Neural cell (in vitro differentiated cells): ENCODE measurements at regions not wholly inside any gene's neighbourhood (a gene's known extent, or its start where the extent isn't known, plus 50 kb on each side); places are given as distances from the start of the nearest gene placed in this dataset.

Source experiments
- H2AFZ ChIP-seq: fragments of 200-600, 300-800 bp; sonication (generic), shearing (Covaris generic); 2 replicates; pipeline ENCODE4 v1.6.0; 2014; ENCODE audit warnings: low read depth, mild to moderate bottlenecking, antibody characterized with exemption, low read length, moderate library complexity
- H3F3A ChIP-seq: fragments of 200-600 bp; shearing (Covaris generic); 2 replicates; pipeline ENCODE4 v1.6.1; 2016; ENCODE audit warnings: mild to moderate bottlenecking, moderate library complexity, mixed read lengths, antibody characterized with exemption, low read length; ENCODE audit not compliant: insufficient read depth, poor library complexity, severe bottlenecking
- H3K27ac ChIP-seq: fragments of 200-600, 300-800 bp; sonication (generic), shearing (Covaris generic); 2 replicates; pipeline ENCODE4 v1.5.1; 2014; ENCODE audit warnings: mild to moderate bottlenecking, low read length, moderate library complexity
- H3K27me3 ChIP-seq: fragments of 300-800, 200-600 bp; sonication (generic), shearing (Covaris generic); 2 replicates; pipeline ENCODE4 v1.6.0; 2014; ENCODE audit warnings: mild to moderate bottlenecking, low read depth, low read length, moderate library complexity; ENCODE audit not compliant: insufficient read depth
- H3K36me3 ChIP-seq: fragments of 300-800, 200-600 bp; sonication (generic), shearing (Covaris generic); 2 replicates; pipeline ENCODE4 v1.5.1; 2014; ENCODE audit warnings: mild to moderate bottlenecking, antibody characterized with exemption, low read length, moderate library complexity; ENCODE audit not compliant: insufficient read depth
- H3K4me2 ChIP-seq: fragments of 300-800, 200-600 bp; sonication (generic), shearing (Covaris generic); 2 replicates; pipeline ENCODE4 v1.6.0; 2014; ENCODE audit warnings: mild to moderate bottlenecking, low read length
- H3K4me3 ChIP-seq: fragments of 300-800, 200-600 bp; sonication (generic), shearing (Covaris generic); 2 replicates; pipeline ENCODE4 v1.5.1; 2014; ENCODE audit warnings: mild to moderate bottlenecking, low read length, moderate library complexity
- H3K79me2 ChIP-seq: fragments of 200-600 bp; shearing (Covaris generic); replicated peaks from 2 replicates; pipeline ENCODE4 v1.6.0; 2014; ENCODE audit warnings: mild to moderate bottlenecking, low read length, moderate library complexity; ENCODE audit not compliant: insufficient read depth
- H3K9ac ChIP-seq: fragments of 300-800, 200-600 bp; sonication (generic), shearing (Covaris generic); 2 replicates; pipeline ENCODE4 v1.6.1; 2016; ENCODE audit warnings: mild to moderate bottlenecking, low read length, mixed read lengths
- H3K9me2 ChIP-seq: fragments of 200-600 bp; shearing (Covaris generic); 2 replicates; pipeline ENCODE4 v1.6.1; 2016; ENCODE audit warnings: mild to moderate bottlenecking, low read length, mixed read lengths; ENCODE audit not compliant: insufficient read depth
- H3K9me3 ChIP-seq: fragments of 200-600, 300-800 bp; sonication (generic), shearing (Covaris generic); 2 replicates; pipeline ENCODE4 v1.6.1; 2016; ENCODE audit warnings: mild to moderate bottlenecking, mixed run types, low read length, moderate library complexity, mixed read lengths
- H4K20me1 ChIP-seq: fragments of 200-600 bp; shearing (Covaris generic); 2 replicates; pipeline ENCODE4 v1.6.1; 2016; ENCODE audit warnings: mild to moderate bottlenecking, mixed run types; ENCODE audit not compliant: insufficient read depth
- CTCF ChIP-seq: fragments of 450-650 bp; IDR thresholded peaks from 2 replicates; pipeline ENCODE4 v1.5.1; 2014; ENCODE audit warnings: antibody characterized with exemption, mild to moderate bottlenecking, moderate library complexity; ENCODE audit not compliant: poor library complexity, severe bottlenecking
- EP300 ChIP-seq: fragments of 450-650 bp; conservative IDR thresholded peaks from 2 replicates; pipeline ENCODE4 v1.6.1; 2014; ENCODE audit warnings: antibody characterized with exemption, mild to moderate bottlenecking, moderate library complexity; ENCODE audit not compliant: poor library complexity, severe bottlenecking
- EZH2 ChIP-seq: fragments of 200-600, 300-800 bp; shearing (Covaris generic), sonication (generic); IDR thresholded peaks from 2 replicates; pipeline ENCODE4 v1.6.1; 2014; ENCODE audit warnings: antibody characterized with exemption, low read length, borderline replicate concordance, mild to moderate bottlenecking; ENCODE audit not compliant: insufficient read depth, poor library complexity, severe bottlenecking
- MXI1 ChIP-seq: fragments of 450-650 bp; conservative IDR thresholded peaks from 2 replicates; pipeline ENCODE4 v1.6.1; 2014; ENCODE audit warnings: antibody characterized with exemption, mild to moderate bottlenecking; ENCODE audit not compliant: poor library complexity, severe bottlenecking
- POLR2AphosphoS5 ChIP-seq: IDR thresholded peaks from 2 replicates; pipeline ENCODE4 v1.6.1; 2012
- RAD21 ChIP-seq: fragments of 450-650 bp; conservative IDR thresholded peaks from 2 replicates; pipeline ENCODE4 v1.6.1; 2014; ENCODE audit warnings: antibody characterized with exemption, mild to moderate bottlenecking, moderate library complexity
- SMC3 ChIP-seq: fragments of 450-650 bp; conservative IDR thresholded peaks from 2 replicates; pipeline ENCODE4 v1.6.1; 2014; ENCODE audit warnings: antibody characterized with exemption, mild to moderate bottlenecking, moderate library complexity; ENCODE audit not compliant: poor library complexity
- TAF1 ChIP-seq: IDR thresholded peaks from 2 replicates; pipeline ENCODE4 v1.6.1; 2012; ENCODE audit warnings: low read depth
- TF ChIP-seq, protein P1 (sequence below): IDR thresholded peaks from 2 replicates; pipeline ENCODE4 v1.6.1; 2012; ENCODE audit warnings: borderline replicate concordance

DNA sequence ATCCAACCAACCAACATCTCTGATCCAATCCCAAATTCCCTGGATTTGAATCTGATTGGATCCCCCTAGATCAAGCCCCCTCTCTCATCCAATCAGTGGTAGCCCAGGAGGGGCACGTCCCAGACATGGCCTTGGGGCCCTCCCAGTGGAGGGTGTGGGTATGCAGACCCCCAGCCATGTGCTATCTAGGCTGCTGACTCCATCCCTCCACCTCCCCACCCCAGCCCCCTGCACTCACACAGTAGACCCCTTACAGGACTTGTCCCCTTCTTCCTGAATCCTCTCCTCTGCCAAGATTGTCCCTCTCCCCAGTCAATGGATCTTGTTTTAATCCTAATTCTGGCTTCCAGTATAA lies 153.4 kb downstream of the OAT start:
- H3K27me3 ChIP-seq: no peaks in the 10 kb centered on the region
- H2AFZ ChIP-seq: no peak overlapping the region
- H3K79me2 ChIP-seq: no peaks in the 10 kb centered on the region
- H3K9me2 ChIP-seq: no peaks in the 10 kb centered on the region
- no peaks in the 10 kb centered on the region for H3K9me3 ChIP-seq
- H3K36me3 ChIP-seq: no peaks in the 10 kb centered on the region
- TF ChIP-seq SMC3 (no peak), EZH2 (no peak), MXI1 (no peak), RAD21 (no peak), EP300 (no peak), CTCF (no peak), TAF1 (no peak), POLR2AphosphoS5 (no peak)
- TF ChIP-seq, protein P1, sequence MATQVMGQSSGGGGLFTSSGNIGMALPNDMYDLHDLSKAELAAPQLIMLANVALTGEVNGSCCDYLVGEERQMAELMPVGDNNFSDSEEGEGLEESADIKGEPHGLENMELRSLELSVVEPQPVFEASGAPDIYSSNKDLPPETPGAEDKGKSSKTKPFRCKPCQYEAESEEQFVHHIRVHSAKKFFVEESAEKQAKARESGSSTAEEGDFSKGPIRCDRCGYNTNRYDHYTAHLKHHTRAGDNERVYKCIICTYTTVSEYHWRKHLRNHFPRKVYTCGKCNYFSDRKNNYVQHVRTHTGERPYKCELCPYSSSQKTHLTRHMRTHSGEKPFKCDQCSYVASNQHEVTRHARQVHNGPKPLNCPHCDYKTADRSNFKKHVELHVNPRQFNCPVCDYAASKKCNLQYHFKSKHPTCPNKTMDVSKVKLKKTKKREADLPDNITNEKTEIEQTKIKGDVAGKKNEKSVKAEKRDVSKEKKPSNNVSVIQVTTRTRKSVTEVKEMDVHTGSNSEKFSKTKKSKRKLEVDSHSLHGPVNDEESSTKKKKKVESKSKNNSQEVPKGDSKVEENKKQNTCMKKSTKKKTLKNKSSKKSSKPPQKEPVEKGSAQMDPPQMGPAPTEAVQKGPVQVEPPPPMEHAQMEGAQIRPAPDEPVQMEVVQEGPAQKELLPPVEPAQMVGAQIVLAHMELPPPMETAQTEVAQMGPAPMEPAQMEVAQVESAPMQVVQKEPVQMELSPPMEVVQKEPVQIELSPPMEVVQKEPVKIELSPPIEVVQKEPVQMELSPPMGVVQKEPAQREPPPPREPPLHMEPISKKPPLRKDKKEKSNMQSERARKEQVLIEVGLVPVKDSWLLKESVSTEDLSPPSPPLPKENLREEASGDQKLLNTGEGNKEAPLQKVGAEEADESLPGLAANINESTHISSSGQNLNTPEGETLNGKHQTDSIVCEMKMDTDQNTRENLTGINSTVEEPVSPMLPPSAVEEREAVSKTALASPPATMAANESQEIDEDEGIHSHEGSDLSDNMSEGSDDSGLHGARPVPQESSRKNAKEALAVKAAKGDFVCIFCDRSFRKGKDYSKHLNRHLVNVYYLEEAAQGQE: no peak
- no peak overlapping the region for H3K27ac ChIP-seq
- no peak overlapping the region for H3K4me2 ChIP-seq
- no peak overlapping the region for H3K4me3 ChIP-seq
- no peaks in the 10 kb centered on the region for H3F3A ChIP-seq
- no peaks in the 10 kb centered on the region for H4K20me1 ChIP-seq
- H3K9ac ChIP-seq: no peak overlapping the region

DNA sequence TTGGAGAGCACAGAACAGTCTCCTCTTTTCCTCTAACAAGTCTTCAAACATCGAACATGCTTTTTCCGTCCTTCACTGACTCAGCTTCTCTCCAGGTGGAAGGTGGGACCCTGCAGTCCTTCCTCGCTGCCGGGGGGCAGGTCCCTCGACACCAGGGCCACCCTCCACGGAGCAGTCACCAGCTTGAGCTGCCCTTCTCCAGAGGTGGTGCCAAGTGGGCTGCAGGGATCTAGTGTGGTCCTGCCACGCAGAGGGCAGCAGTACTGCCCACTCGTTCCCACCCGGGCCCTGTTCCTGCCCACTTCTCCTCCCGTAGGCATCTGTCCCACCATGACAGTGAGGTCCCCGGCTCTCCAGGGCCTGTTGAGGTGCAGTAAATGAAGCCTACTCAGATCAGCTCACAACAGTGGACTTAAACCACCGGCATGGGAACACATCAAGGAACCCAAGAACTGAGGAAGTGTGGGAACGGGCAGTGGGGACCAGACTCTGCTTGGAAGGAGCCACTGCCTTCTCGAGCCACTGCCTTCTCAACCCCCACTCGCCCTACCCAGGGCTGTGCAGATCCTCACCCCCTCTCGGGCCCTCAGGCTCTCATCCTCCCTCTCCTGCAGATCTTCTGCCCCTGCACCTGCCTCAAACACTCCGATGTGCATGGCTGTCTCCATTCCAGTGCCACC lies 153.9 kb downstream of the OAT start:
- Histone ChIP-seq H3K4me2 (no peak overlapping the region), H3K79me2 (no peaks in the 10 kb centered on the region), H3K4me3 (no peak overlapping the region), H3K27ac (no peak overlapping the region), H3F3A (no peaks in the 10 kb centered on the region), H2AFZ (no peak overlapping the region), H4K20me1 (no peaks in the 10 kb centered on the region), H3K9me2 (no peaks in the 10 kb centered on the region), H3K36me3 (no peaks in the 10 kb centered on the region), H3K27me3 (no peaks in the 10 kb centered on the region), H3K9ac (no peak overlapping the region), H3K9me3 (no peaks in the 10 kb centered on the region)
- TF ChIP-seq RAD21 (no peak), EZH2 (no peak), CTCF (no peak), POLR2AphosphoS5 (no peak), MXI1 (no peak), EP300 (no peak), TAF1 (no peak), SMC3 (no peak)
- TF ChIP-seq, protein P1: no peak
